PC-3 (cell line): ENCODE measurements at regions not wholly inside any gene's neighbourhood (a gene's known extent, or its start where the extent isn't known, plus 50 kb on each side); places are given as distances from the start of the nearest gene placed in this dataset.

Source experiments
- ATAC-seq: fragments of 200-7000 bp; cut with Tn5 transposase; 2 replicates; pipeline ENCODE4 v1.9.1; 2020; ENCODE audit warnings: mild to moderate bottlenecking, moderate library complexity
- BruUV-seq: library from RNA; stranded (reverse); fragments of 400-500 nt; replicated peaks from 2 replicates; lab custom pipeline; 2021; lab: Mats Ljungman, UMichigan
- CTCF ChIA-PET: fragments of 300-600 bp; sonication (Branson Sonifier 250); formaldehyde crosslinking; loops from one replicate; lab custom pipeline; 2022; ENCODE audit warnings: antibody characterized with exemption; lab: Charles Lee
- POLR2A ChIA-PET: fragments of 300-600 bp; sonication (Branson Sonifier 250); formaldehyde crosslinking; loops from one replicate; lab custom pipeline; 2022; ENCODE audit warnings: antibody characterized with exemption; ENCODE audit not compliant: unreplicated experiment; lab: Charles Lee
- DNase-seq: peaks from one replicate; pipeline ENCODE4 v3.0.0-alpha.2; 2015
- H2AFZ ChIP-seq: fragments of 300-600 bp; sonication (generic); 2 replicates; pipeline ENCODE4 v1.6.0; 2016; ENCODE audit warnings: antibody characterized with exemption, low read length
- H3F3A ChIP-seq: fragments of 300-600 bp; sonication (generic); one replicate; pipeline ENCODE4 v1.6.0; 2017; ENCODE audit warnings: antibody characterized with exemption, low read length, control low read depth, mild to moderate bottlenecking; ENCODE audit not compliant: unreplicated experiment
- H3K27ac ChIP-seq: fragments of 300-600 bp; sonication (generic); 2 replicates; pipeline ENCODE4 v1.5.1; 2016; ENCODE audit warnings: mild to moderate bottlenecking, low read length
- H3K27me3 ChIP-seq: fragments of 300-600 bp; sonication (generic); 2 replicates; pipeline ENCODE4 v1.6.1; 2016; ENCODE audit warnings: low read length, mixed read lengths
- H3K36me3 ChIP-seq: fragments of 300-600 bp; sonication (generic); 2 replicates; pipeline ENCODE4 v1.6.1; 2016; ENCODE audit warnings: low read depth, mixed run types, low read length, mixed read lengths
- H3K4me1 ChIP-seq: fragments of 300-600 bp; sonication (generic); 2 replicates; pipeline ENCODE4 v1.5.1; 2016; ENCODE audit warnings: low read length; ENCODE audit not compliant: insufficient read depth
- H3K4me2 ChIP-seq: fragments of 300-600 bp; sonication (generic); 2 replicates; pipeline ENCODE4 v1.6.0; 2016; ENCODE audit warnings: low read length
- H3K4me3 ChIP-seq: fragments of 300-600 bp; sonication (generic); 2 replicates; pipeline ENCODE4 v1.5.1; 2016; ENCODE audit warnings: mild to moderate bottlenecking, low read length, mixed read lengths
- H3K79me2 ChIP-seq: fragments of 300-600 bp; sonication (generic); 2 replicates; pipeline ENCODE4 v1.6.1; 2017; ENCODE audit warnings: low read length, mixed read lengths
- H3K9ac ChIP-seq: fragments of 300-600 bp; sonication (generic); 2 replicates; pipeline ENCODE4 v1.6.0; 2016; ENCODE audit warnings: mild to moderate bottlenecking, low read length
- H3K9me2 ChIP-seq: fragments of 300-600 bp; sonication (generic); replicated peaks from 2 replicates; pipeline ENCODE4 v1.6.1; 2016; ENCODE audit warnings: mixed run types, low read length, mixed read lengths
- H3K9me3 ChIP-seq: fragments of 300-600 bp; sonication (generic); 2 replicates; pipeline ENCODE4 v1.6.1; 2016; ENCODE audit warnings: low read length, mixed read lengths
- H4K20me1 ChIP-seq: fragments of 300-600 bp; sonication (generic); 2 replicates; pipeline ENCODE4 v1.6.1; 2016; ENCODE audit warnings: low read length, mixed read lengths
- CTCF ChIP-seq: fragments of 300-600 bp; sonication (generic); conservative IDR thresholded peaks from 2 replicates; pipeline ENCODE4 v1.5.1; 2017; ENCODE audit warnings: antibody characterized with exemption, low read depth, mild to moderate bottlenecking, low read length
- EZH2 ChIP-seq: fragments of 300-600 bp; sonication (generic); IDR thresholded peaks from one replicate; pipeline ENCODE4 v1.6.1; 2017; ENCODE audit warnings: antibody characterized with exemption, mild to moderate bottlenecking, low read length; ENCODE audit not compliant: unreplicated experiment
- EZH2phosphoT487 ChIP-seq: fragments of 300-600 bp; sonication (generic); IDR thresholded peaks from 2 replicates; pipeline ENCODE4 v1.6.1; 2018; ENCODE audit warnings: mild to moderate bottlenecking, antibody characterized with exemption, low read length, borderline replicate concordance
- intact Hi-C: fragments of 100-400 bp; cut with micrococcal nuclease; formaldehyde crosslinking; loops from 2 replicates; pipeline ENCODE4 v1.9.0; 2023

- Histone ChIP-seq H3K36me3 (no peaks in the 10 kb centered on the region), H3K4me3 (no peak overlapping the region), H3K27ac (no peak overlapping the region), H3K4me2 (no peak overlapping the region), H4K20me1 (no peaks in the 10 kb centered on the region), H2AFZ (no peak overlapping the region), H3K9ac (no peak overlapping the region), H3K9me2 (no peaks in the 10 kb centered on the region), H3K79me2 (no peaks in the 10 kb centered on the region), H3F3A (no peaks in the 10 kb centered on the region), H3K9me3 (no peaks in the 10 kb centered on the region), H3K4me1 (no peaks in the 10 kb centered on the region), H3K27me3 (no peaks in the 10 kb centered on the region)
- ATAC-seq (no peak), DNase-seq (no peak)
- ChIA-PET CTCF (no interaction called here), POLR2A (no interaction called here)
- intact Hi-C loops, result no loop called here
- TF ChIP-seq CTCF (no peak), EZH2 (no peak), EZH2phosphoT487 (no peak)
- no TSS peak for BruUV-seq
These were observed 81.6 kb upstream of the SNX9 start for GRCh38 chr6:157741321-157741947.

GRCh38 chr6:157741948-157742556 is 81.0 kb upstream of the SNX9 start:
- no peaks in the 10 kb centered on the region for H3K9me3 ChIP-seq
- H3K79me2 ChIP-seq, result no peaks in the 10 kb centered on the region
- POLR2A ChIA-PET, result no interaction called here
- H3K4me3 ChIP-seq, result no peak overlapping the region
- H4K20me1 ChIP-seq, result no peaks in the 10 kb centered on the region
- H3F3A ChIP-seq, result no peaks in the 10 kb centered on the region
- BruUV-seq, result no TSS peak
- H3K4me1 ChIP-seq, result no peaks in the 10 kb centered on the region
- H3K9me2 ChIP-seq, result no peaks in the 10 kb centered on the region
- no peak overlapping the region for H2AFZ ChIP-seq
- H3K27ac ChIP-seq, result no peak overlapping the region
- intact Hi-C loops, result no loop called here
- no peak overlapping the region for H3K9ac ChIP-seq
- DNase-seq (no peak), ATAC-seq (no peak)
- CTCF ChIA-PET, result no interaction called here
- H3K4me2 ChIP-seq, result no peak overlapping the region
- no peaks in the 10 kb centered on the region for H3K36me3 ChIP-seq
- no peaks in the 10 kb centered on the region for H3K27me3 ChIP-seq
- no peak for TF ChIP-seq CTCF
- no peak for TF ChIP-seq EZH2phosphoT487
- TF ChIP-seq EZH2, result no peak

- BruUV-seq, result no TSS peak
- TF ChIP-seq CTCF (no peak), EZH2 (no peak), EZH2phosphoT487 (no peak)
- H3K4me2 ChIP-seq, result no peak overlapping the region
- no peak overlapping the region for H3K4me3 ChIP-seq
- intact Hi-C loops, result no loop called here
- H3K4me1 ChIP-seq, result no peaks in the 10 kb centered on the region
- peak; percentile 24; the same call in 1 of the 2 replicates for ATAC-seq
- no peaks in the 10 kb centered on the region for H3F3A ChIP-seq
- H3K79me2 ChIP-seq, result no peaks in the 10 kb centered on the region
- ChIA-PET CTCF (no interaction called here), POLR2A (no interaction called here)
- H3K27me3 ChIP-seq, result no peaks in the 10 kb centered on the region
- no peaks in the 10 kb centered on the region for H3K9me3 ChIP-seq
- H3K9me2 ChIP-seq, result no peaks in the 10 kb centered on the region
- no peak overlapping the region for H3K27ac ChIP-seq
- no peak overlapping the region for H3K9ac ChIP-seq
- H3K36me3 ChIP-seq, result no peaks in the 10 kb centered on the region
- DNase-seq, result no peak
- no peak overlapping the region for H2AFZ ChIP-seq
- no peaks in the 10 kb centered on the region for H4K20me1 ChIP-seq
These were observed 78.9 kb upstream of the SNX9 start for GRCh38 chr6:157744102-157744601.
